NCI-H82 (cell line): ENCODE measurements at regions not wholly inside any gene's neighbourhood (a gene's known extent, or its start where the extent isn't known, plus 50 kb on each side); places are given as distances from the start of the nearest gene placed in this dataset.

Experiments
- DNase-seq: peaks from one replicate; lab custom pipeline; 2025; lab: John Stamatoyannopoulos, UW

DNA sequence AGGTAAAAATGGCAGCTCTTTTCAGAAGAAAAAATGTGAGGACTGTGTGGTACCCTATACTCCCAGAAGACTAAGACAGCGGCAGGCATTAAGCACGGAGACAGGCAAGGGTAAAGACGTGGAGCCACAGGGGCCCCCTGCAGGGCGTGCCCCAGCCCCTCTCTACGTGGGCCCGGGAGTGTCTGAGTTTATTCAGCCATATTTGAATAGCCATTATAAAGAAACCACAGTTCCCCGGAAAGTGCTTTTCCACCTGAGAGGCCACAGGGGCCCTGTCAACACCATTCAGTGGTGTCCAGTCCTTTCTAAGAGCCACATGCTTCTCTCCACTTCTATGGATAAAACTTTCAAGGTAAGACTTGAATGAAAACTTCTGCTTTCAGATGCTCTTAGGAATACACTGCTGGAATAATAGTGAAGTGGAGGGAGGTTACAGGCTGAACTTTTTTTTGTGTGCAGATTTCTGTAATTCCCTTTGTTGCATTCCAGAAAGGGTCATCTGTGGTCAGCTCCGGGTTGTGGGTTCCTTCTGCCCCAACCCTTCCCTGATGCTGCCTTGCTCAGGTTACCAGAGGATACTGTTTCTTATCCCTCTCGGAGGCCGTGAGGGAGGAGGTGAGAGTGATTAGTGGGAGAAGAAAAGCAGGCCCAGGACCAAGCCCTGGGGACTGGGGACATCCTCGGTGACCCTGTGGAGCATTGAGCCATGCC lies 58.4 kb downstream of the SLC25A47 start:
- DNase-seq, result no peak

DNA sequence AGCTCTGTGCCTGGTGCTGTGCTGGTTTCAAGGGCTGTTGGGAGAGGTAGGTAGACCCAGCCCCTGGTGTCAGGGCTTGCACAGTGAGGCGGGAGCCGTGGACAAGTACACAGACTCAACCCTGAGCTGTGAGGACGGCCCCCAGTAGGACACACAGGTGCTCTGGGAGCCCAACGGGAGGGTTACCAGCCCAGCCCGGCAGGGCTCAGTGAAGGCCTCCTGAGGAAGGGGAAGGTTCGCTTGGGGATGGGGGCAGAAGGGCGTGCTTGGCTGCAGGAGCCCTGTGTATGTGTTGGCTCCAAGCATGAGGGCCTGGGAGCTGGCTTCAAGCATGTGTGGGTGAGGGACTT lies 58.9 kb downstream of the SLC25A47 start:
- DNase-seq, result no peak

DNA sequence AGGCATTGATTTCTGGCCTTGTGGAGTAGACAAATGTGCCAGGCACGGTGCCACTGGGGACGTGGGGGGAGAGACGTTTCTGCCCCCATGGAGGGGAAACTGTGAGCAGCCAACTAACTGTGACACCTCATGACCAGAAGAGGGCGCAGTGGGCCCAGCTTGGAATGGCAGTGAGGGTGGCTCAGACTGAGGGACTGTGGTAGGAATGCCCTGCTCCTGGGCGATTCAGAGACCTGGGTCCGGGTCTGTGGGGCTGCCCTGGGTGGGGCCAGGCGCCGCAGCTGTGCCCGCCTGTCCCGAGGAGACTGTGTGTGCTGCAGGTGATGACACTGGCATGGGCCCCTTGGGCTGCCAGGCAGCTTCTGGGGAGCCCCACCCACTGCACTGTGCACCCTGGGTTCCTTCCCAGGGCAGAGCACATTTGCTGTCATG lies 60.6 kb downstream of the SLC25A47 start:
- DNase-seq, result peak; percentile 79

DNA sequence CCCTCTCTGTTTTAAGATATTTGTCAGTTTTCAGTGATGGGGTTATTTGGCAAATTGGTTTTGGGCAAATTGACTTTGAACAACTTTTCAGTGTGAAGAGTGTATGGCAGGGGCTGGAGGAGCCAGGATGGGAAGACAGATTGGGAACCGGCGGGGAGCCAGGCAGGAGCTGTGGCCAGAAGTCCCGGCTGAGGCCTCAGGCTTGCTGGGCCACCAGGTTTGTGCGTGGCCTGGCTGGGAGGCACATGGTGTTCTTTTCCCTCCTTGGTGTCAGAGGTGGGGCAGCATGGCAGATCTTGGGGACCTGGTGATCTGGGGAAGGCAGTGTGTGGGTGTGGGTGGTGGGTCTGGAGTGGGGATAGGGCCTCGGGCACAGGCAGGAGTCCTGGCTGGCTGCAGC lies 61.1 kb downstream of the SLC25A47 start:
- no peak for DNase-seq

DNA sequence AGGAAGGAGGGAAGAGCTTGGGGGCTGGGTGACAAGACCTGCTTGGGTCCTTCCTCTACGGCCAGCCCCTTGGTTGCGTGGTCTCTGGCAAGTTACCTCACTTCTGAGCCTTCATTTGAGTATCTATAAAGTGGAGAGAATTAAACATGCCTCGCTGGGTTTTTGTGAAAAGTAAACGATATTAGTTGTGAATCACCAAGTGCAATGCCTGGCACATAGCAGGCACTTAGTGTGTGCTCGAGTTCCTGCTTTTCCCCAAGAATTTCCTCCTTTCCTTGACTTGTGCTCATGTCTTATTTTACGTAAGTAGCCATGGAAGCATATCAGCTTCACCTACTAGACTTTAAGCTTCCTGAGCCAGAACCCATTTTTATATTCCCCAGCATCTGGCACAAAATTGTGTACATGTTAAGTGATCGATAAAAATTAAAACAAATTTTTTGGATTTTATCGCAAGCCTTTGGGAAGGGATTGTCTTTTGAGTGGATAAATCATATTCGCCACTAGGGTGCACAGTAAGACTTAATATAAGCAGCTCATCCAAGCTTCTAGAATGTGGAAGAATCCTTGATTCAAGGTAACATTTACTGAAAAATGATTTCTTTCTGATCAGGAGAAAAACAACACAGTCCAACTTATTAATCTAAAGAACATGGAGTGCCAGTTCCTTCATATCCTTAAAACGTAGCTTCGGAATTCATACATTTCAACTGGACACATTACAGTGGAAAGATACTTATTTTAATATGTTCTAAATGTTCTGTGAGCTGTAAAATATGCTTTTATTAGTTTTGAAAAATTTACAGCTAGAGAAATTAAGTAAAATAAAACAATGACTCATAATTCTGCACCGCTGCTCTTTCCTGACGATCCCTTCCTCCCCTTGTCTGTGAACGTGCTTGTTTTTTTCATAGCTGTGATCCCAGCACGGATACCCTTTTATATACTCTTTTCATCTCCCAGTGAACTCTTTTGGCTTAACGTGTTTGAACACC lies 62.0 kb downstream of the SLC25A47 start:
- peak; percentile 61 for DNase-seq

DNA sequence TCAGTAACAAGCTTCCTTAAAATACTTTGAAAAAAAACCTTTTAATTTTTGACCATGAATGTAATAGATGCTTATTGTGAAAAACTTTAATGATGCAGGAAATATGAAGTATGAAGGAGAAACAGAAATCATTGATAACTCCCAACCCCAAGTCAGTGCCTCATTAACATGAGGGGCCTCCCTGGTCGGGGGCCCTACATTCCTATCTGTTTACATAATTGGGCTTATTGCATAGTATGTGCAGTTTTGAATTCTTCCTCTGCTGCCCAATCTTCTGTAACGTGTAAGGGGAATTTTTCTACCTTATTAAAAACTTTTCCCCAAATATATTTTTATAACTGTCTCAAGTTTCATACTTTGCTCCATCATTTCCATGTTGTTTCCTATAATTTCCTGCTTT lies 63.0 kb downstream of the SLC25A47 start:
- no peak for DNase-seq

DNA sequence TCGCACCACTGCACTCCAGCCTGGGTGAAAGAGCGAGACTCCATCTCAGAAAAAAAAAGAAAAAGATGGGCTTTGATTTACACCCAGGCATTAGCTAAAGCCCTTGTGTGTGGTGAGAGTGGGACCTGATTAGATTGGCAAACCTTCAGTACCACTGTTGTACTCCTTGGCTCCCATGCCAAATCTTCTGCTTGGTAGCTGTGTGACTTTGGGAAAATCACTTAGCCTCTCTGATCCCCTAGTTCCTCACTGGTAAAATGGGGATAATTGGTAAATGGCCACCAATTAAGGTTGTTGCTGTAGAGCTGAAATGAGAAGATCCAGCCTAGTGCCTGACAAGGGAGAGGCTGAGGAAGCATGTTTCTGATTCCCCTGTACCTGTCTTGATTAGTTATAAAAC lies 63.7 kb downstream of the SLC25A47 start:
- DNase-seq, result no peak

DNA sequence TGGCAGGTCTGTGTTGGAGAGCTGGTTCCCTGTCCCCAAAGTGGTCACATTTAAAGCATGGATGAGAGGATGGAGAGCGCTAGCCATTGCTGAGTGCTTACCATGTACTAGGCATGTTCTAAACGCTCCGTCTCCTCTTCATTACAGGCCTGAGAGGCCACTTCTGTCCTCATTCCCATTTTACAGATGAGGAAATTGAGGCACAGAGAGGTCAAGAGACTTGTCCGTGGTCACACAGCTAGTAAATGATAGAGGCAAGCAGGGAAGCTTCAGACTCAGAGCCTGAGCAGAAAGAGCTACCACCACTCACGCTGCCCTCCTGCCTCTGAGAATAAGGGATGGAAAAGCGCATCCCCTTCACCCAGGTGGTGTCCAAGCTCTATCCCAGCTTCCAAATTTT lies 64.3 kb downstream of the SLC25A47 start:
- DNase-seq, result no peak

DNA sequence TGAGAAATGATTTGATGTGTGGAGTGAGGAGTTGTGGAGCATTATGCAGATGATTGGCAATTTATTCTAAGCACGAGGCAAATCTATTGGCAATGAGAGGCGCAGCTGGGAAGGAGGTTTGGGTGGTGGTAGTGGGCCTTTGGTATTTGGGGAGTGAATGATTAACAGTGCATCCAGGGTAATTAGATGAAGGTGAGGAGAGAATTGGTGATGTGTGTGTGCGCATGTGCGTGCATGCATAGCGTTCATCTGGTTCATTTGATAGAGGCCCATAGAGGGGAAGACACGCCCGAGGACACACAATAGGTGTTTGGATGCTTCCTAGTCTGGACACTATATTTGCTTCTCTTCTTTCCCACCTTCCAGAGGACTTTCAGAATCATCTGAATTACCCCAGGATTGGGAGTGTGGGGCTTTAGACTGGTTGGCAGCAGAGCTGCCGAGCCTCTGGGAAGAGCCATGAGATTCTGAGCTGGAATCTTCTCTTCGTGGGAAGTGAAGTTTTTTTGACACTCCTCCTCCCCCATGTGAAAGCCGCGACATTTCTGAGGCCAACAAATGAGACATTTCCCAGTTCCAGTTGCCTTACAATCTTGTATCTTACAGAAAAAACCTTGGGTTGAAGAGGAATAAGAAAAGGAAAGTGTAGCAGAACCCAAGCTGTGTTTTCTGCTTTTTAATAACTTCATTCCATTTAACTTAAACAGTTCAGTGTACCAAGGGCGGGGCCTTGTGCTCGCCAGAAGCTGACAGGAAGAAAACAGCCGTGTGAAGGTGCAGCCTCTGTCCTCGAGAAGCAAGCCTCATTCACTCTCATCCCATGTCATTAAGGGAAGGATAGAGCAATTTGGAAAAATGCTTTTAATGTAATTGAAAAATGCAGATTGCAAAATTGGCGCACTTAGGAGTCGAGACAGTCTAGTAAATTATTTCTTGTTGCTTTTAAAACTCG lies 65.2 kb downstream of the SLC25A47 start:
- no peak for DNase-seq

DNA sequence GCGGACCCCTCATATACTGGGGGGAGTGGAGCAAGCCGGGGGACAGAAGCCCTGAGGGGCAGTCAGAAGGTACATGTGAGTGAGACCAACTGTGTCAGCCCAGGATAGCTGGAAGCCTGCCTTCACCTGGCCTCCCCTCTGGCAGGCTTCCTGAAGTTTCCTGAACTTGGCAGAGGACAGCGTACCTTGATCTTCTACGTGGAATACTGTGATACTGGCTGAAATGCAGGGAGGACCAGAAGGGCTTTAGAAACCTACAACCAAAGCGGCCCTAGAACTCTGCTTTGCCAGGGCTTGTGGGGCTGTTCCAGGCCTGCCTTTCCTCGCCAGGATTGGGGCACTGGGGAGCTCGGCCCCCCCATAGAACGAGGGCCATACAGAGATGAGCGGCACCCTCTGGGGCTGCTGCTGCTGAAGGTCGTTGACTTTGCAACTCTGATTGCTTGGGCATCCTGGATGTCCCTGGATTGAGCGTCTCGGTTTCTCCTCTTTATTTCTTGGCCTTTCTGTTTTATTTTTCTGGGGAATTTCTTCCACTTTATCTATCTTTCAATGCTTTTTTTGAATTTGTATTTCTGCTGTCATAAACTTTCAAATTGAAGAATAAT lies 66.5 kb downstream of the SLC25A47 start:
- no peak for DNase-seq

DNA sequence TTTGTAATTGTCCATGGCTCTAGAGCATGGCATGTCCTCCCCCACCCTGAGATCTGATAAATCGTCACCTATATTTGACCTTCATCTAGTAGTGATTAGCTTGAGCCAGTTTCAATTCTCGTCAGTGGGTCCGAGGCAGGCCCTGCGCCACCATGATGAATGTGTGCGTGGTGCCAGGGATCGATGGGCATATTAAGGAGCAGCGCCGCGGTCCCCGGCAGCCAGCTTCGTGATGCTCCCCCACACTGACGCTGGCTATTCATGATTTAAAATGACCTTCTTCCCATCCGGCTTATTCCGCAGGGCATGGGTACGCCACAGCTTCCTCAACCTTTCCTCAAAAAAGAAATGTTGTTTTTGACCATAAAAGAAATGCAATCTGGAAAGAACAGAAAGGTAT lies 68.0 kb downstream of the SLC25A47 start:
- no peak for DNase-seq

DNA sequence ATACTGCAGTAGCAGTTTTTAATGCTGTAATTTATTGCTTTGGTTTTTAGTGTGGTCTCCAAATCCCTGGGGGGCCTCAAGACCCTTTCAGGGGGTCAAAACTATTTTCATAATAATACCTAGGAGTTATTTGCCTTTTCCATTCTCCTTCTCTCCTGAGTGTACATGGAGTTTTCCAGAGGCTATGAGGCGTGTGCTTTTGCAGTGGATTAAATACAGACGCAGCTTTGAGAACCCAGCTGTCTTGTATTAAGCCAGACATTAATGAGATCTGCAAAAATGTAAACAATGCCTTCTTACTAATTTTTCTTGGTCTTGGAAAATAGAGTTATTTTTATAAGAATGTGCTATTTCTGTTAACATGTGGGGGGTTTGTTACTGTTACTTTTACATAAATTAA lies 68.6 kb downstream of the SLC25A47 start:
- DNase-seq, result peak; percentile 76

DNA sequence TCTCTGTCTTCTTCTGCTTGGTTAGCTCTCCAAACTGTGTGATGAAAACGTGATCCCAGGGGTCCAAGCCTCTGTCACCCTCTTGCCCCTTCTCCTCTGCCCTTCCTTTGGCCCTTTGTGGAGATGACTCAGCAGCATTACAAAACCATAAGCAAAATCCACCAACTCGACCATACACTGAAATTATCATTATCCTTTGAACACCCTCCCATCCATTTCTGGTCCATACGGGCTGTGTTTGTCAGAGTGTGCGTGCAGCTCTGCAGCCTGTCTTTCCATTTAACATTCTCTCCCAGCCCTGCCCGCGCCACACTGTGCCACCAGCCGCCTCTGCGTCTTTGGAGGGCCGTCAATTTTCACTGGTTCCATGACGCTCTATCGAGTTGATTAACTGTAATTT lies 69.2 kb downstream of the SLC25A47 start:
- DNase-seq, result no peak

DNA sequence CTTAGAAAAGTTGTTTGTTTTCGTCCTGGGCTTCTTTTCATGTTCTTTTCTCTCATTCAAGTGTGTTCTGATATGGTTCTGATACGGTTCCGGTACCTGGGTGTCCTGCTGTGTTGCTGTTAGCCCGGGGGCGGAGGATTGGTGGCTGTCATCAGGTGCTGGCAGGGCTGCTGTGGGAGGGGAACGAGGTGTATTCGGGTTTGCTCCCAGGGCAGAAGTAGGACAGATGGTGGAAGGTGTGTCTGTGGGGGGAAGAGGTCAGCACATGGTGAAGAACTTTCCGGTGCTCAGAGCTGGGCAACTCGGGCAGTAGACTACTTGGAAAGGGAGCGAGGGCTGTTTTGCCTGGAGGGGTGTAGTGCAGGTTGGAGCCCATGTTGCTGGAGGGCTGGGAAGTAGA lies 70.2 kb downstream of the SLC25A47 start:
- DNase-seq, result peak; percentile 49

DNA sequence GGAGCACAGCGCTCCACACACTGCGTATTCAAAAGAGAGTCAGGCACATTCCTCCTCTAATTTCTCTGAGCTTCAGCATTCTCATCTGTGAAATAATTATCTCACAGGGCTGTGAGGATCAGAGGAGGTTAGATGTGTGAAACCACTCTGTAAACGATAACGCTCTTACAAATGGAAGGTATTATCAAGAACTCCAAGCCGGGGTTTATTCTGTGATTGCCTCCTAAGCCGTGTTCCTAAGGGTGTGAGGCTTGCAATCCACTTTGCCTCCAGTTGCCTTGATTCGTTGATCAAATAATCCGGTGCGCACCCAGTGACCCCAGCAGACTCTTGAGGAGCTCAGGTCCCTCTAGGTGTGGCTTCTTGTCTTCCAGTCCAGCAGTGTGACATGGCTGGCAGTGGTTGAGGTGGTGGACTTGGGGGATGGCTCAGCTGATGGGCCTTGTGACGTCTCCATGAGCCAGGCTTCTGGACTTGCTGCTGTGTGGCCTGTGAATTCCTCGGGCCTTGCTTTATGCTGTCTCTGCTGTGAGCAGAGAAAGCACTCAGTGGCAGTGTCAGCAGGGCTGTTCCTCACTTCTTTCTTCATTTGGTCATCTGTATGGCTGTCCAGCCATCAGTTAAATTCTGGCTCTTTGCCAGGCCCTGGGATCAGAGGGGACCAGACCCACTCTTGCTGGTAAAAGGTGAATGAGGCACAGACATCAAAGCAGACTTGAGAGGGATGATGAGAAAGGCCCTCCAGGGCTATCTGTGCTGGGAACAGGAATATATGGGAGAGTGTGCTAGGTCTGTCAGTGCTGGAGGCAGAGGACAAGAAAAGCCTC lies 71.0 kb downstream of the SLC25A47 start:
- DNase-seq, result peak; percentile 89

DNA sequence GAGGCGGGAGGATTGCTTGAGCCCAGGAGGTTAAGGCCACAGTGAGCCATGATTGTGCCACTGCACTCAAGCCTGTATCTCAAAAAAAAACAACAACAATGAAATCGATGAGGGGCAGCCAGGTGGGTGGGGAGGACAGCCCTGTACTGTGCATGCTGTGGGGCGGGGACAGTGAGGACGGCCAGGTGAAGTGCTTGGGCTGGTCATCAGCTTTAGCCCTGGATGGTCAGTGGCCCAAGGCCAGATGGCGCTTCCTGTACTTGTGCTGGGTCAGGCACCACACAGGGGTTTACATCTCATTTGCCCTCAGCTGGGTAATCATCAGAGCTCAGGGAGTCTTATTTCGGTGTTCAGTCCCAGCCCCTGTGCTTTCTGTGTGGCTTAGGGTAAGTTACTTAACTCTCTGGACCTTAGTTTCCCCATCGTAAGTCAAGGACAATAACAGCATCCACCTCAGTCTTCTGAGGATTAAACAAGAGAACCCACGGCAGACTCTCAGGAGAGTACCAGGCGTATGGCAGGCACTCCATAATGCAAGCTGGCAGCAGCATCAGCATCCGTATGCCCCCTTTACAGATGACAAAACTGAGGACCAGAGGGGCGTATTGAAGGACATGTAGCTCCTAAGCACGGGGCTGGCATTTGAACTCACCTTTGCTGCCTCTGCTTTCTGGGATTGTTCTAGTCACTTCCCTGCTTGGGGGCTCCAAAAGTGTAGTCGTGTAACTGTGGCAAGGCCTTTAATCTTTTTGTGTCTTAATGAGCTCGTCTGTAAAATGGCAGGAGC lies 71.9 kb downstream of the SLC25A47 start:
- no peak for DNase-seq

DNA sequence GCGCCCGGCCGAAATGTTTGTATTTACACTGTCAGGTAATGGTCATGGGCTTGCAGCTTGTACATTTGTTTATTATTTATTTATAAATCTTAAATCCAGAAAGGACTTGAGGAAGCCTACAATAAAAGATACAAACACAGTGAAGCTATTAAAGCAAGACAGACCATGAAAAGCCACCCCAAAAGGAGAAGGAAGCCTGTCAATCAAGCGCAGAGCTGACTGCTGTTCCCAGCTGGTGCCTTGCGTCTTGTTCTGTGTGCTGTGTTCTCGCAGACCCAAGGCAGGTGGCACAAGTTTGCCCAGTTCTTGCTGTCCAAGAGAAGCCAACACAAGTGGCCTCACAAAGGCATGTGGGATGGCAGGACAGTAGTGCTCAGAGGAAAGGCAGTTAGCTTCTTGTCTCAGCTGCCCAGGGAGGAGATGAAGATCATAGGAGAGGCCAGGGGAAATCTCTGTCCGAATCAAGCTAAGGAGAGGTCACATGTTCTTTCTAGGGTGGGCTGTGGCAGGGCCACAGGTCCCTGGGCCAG lies 73.2 kb downstream of the SLC25A47 start:
- DNase-seq, result no peak

DNA sequence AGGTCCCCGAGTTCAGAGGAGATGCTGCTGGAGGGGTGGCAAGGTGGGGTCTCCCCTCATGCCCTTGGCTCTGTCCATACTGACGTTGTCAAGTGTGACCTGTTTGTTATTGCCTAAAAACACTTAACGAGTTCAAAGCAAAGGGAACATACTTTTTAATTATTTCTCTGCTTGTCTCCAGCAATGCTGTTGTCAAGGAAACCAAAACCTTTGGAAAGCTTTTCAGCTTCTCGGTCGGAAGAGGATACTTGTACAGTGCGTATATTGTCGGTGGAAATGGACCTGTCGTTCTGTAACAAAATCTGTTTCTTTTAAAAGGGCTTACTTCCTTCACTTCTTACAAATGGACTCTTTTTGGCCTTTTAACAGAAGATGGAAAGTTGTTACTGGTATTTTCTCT lies 73.9 kb downstream of the SLC25A47 start:
- no peak for DNase-seq

DNA sequence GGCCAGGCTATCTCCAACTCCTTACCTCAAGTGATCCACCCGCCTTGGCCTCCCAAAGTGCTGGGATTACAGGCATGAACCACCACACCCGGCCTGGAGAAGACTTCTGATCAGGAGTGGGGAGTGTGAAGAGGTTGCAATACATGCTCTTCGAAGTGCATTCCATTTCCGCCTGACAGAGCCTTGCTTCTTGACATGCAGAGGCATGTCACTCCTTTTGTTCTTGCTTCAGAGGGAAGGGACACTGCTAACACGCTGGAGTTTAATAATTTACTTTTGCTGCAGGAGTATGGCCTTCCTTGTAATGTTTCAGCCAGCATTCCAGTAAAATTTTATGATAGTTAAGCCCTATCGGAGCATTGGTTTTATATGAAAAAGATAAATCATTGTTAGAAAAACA lies 74.9 kb downstream of the SLC25A47 start:
- DNase-seq, result no peak
